ENCODE measurements at regions not wholly inside any gene's neighbourhood (a gene's known extent, or its start where the extent isn't known, plus 50 kb on each side); places are given as distances from the start of the nearest gene placed in this dataset.
A peak's percentile ranks its signal among the peaks of the same experiment; 100 is the strongest.
"Not testable (repeated sequence)": the region's sequence is repeated elsewhere in the genome, so short reads cannot be mapped to it uniquely, and the experiment has no call there.

DNA sequence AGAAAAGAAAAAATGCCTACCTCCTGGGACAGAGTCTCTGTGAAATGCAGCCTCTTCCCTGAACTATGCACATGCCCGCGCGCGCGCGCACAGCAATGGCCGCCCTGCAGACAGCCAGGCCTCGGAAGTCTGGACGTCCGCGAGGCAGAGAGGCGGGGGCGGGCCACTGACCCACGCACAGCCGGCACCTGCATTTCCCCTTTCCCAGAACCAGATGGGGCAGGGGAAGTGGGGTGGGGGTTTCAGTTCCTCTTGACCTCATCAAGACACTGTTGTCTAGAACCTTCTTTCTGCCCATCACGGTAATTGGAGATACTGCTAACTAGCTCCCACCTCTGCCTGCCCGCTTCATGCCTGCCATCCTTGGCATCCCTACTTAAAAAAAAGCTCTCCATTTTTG is 5435.0 kb upstream of the TPTE start:
- not testable (repeated sequence) for H3K9me3 ChIP-seq (ENCODE audit: control insufficient read depth, low read length); H3K4me1 ChIP-seq (ENCODE audit: control insufficient read depth, insufficient read depth, low read length, poor library complexity, severe bottlenecking); H3K36me3 ChIP-seq (ENCODE audit: control insufficient read depth, insufficient read depth, low read length); DNase-seq; H3K27me3 ChIP-seq (replicated peaks; ENCODE audit: control insufficient read depth, insufficient read depth, low read length, poor library complexity, severe bottlenecking); H3K27ac ChIP-seq (ENCODE audit: insufficient read depth, low read length, poor library complexity, severe bottlenecking); H3K4me3 ChIP-seq (ENCODE audit: insufficient read depth, low read depth, low read length, poor library complexity, severe bottlenecking)

DNA sequence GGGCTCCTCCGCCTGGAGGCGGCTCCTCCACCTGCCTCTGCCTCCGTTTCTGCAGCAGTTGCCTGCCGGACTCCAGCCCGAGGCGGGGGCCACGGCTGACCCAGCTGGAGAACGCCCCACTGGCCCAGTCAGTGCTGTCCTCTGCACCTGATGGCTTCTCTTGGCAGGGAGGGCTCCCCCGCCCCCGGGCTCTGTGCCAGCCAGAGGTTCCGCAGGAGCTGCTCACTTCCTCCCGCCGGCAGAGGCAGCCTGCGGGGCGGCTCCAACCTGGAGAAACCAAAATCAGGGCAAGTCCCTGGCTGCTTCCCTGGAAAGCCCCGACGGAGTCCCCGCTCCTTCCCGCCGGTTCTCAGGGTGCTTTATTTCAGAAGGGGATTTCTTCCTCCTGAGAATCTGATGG is 5432.6 kb upstream of the TPTE start:
- not testable (repeated sequence) for H3K27me3 ChIP-seq (replicated peaks; ENCODE audit: control insufficient read depth, insufficient read depth, low read length, poor library complexity, severe bottlenecking); DNase-seq; H3K36me3 ChIP-seq (ENCODE audit: control insufficient read depth, insufficient read depth, low read length); H3K4me3 ChIP-seq (ENCODE audit: insufficient read depth, low read depth, low read length, poor library complexity, severe bottlenecking); H3K27ac ChIP-seq (ENCODE audit: insufficient read depth, low read length, poor library complexity, severe bottlenecking); H3K9me3 ChIP-seq (ENCODE audit: control insufficient read depth, low read length); H3K4me1 ChIP-seq (ENCODE audit: control insufficient read depth, insufficient read depth, low read length, poor library complexity, severe bottlenecking)

DNA sequence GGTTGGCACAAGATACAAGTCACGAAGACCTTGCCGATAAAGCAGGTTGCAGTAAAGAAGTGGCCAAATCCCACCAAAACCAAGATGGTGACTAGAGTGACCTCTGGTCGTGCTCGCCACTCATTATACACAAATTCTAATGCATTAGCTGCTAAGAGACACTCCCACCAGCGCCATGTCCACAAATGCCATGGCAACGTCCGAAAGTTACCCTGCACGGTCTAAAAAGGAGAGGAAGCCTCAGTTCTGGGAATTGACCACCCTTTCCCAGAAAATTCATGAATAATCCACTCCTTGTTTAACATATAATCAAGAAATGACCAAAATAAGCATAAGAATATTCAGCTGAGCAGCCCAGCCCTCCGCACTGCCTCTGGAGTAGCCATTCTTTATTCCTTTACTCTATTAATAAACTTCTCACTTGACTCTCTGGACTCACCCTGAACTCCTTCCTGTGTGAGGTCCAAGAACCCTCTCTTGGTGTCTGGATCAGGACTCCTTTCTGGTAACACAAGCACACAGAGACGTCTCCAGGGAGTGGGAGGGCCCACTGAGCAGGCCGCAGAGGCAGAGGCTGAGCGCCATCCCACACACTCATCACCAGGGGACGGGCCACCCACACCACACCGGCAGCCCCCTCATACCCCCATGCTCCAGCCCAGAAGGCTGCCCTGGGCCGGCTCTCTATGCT is 5431.8 kb upstream of the TPTE start:
- not testable (repeated sequence) for H3K9me3 ChIP-seq (ENCODE audit: control insufficient read depth, low read length); H3K36me3 ChIP-seq (ENCODE audit: control insufficient read depth, insufficient read depth, low read length); DNase-seq; H3K27ac ChIP-seq (ENCODE audit: insufficient read depth, low read length, poor library complexity, severe bottlenecking); H3K27me3 ChIP-seq (replicated peaks; ENCODE audit: control insufficient read depth, insufficient read depth, low read length, poor library complexity, severe bottlenecking); H3K4me3 ChIP-seq (ENCODE audit: insufficient read depth, low read depth, low read length, poor library complexity, severe bottlenecking); H3K4me1 ChIP-seq (ENCODE audit: control insufficient read depth, insufficient read depth, low read length, poor library complexity, severe bottlenecking)

DNA sequence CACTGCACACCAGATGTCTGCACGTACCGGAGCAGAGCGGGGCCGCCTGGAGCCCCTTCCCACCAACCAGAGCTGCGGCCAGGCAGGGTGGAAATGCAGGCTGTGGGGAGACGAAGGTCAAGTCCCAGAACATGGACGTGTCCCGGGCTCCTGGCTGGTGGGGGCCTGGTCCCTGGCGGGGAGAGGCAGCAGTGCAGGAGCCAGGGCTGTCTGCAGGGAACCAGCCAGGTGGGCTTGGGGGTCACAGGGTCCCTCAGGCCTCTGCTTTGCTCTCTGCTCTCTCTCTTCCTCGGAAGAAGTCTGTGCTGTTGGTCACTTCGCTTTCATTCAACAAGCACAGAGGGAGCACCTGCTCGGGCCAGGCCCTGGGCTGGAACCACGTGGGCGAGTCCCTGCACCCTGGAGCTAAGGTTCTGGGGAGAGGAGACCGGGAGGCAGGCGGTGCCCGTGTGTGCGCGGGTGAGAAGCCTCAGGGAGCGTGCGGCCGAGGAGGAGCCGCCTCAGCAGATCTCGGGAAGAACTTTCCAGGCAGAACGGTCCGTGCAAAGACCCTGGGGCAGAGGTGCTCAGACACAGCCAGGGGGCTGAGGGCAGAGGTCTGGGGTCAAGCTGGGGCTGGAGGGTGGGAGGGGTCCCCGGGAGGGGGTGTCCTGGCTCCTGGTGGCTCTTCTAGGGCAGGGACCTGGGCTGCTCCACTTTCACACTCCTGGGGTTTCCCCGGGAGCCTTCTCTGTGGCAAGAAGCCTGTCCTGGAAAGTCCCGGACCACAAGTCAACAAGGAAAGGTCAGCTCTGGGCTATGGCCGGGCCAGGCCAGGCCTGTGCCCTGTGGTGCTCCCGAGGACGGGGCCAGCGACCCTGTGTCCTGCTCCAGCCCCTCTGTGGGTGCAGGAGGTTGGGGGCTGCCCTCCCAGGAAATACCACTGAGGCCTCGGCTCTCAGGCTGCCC is 5431.0 kb upstream of the TPTE start:
- not testable (repeated sequence) for DNase-seq; H3K27ac ChIP-seq (ENCODE audit: insufficient read depth, low read length, poor library complexity, severe bottlenecking); H3K27me3 ChIP-seq (replicated peaks; ENCODE audit: control insufficient read depth, insufficient read depth, low read length, poor library complexity, severe bottlenecking); H3K9me3 ChIP-seq (ENCODE audit: control insufficient read depth, low read length); H3K4me3 ChIP-seq (ENCODE audit: insufficient read depth, low read depth, low read length, poor library complexity, severe bottlenecking); H3K36me3 ChIP-seq (ENCODE audit: control insufficient read depth, insufficient read depth, low read length); H3K4me1 ChIP-seq (ENCODE audit: control insufficient read depth, insufficient read depth, low read length, poor library complexity, severe bottlenecking)

DNA sequence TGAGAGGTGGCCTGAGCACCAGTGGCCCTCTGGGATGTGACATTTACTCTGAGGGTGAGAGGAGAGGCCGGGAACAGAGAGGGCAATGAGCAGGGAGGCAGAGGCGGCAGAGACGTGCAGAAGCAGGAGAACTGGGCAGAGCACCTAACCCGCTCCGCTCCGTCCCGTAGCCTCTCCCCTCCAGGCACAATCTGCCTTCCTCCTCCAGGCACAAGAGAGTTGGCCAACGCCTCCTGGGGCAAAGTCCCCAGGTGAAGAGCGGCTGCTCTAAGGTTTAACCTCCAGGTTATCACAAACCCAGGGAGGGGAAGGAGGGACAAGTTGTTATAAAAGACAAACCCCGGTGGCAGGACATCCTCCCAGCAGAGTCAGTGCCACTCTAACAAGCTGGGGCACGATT is 5430.1 kb upstream of the TPTE start:
- not testable (repeated sequence) for H3K9me3 ChIP-seq (ENCODE audit: control insufficient read depth, low read length); H3K4me3 ChIP-seq (ENCODE audit: insufficient read depth, low read depth, low read length, poor library complexity, severe bottlenecking); DNase-seq; H3K36me3 ChIP-seq (ENCODE audit: control insufficient read depth, insufficient read depth, low read length); H3K27me3 ChIP-seq (replicated peaks; ENCODE audit: control insufficient read depth, insufficient read depth, low read length, poor library complexity, severe bottlenecking); H3K4me1 ChIP-seq (ENCODE audit: control insufficient read depth, insufficient read depth, low read length, poor library complexity, severe bottlenecking); H3K27ac ChIP-seq (ENCODE audit: insufficient read depth, low read length, poor library complexity, severe bottlenecking)

DNA sequence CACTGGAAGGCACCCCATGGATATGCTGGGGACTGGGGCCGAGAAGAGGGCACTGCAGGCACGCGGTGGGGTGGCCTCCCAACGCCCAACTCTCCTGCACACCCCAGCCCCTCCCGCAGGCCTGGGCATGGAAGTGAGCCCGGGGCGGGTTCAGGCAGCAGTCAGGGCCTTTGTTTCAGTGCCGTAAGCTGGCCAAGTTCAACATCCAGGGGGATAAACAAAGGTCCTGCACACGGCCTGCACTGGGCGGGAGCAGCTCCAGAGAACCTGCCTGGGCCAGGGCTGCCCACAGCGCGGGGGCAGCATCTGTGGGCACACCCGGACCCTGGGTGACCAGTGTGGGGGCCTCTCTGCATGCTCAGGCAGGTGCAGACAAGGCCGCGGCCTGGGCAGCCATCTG is 5425.8 kb upstream of the TPTE start:
- H3K27ac ChIP-seq (ENCODE audit: insufficient read depth, low read length, poor library complexity, severe bottlenecking); DNase-seq; H3K4me3 ChIP-seq (ENCODE audit: insufficient read depth, low read depth, low read length, poor library complexity, severe bottlenecking); H3K9me3 ChIP-seq (ENCODE audit: control insufficient read depth, low read length); H3K36me3 ChIP-seq (ENCODE audit: control insufficient read depth, insufficient read depth, low read length); H3K27me3 ChIP-seq (replicated peaks; ENCODE audit: control insufficient read depth, insufficient read depth, low read length, poor library complexity, severe bottlenecking); H3K4me1 ChIP-seq (ENCODE audit: control insufficient read depth, insufficient read depth, low read length, poor library complexity, severe bottlenecking): not testable (repeated sequence)

DNA sequence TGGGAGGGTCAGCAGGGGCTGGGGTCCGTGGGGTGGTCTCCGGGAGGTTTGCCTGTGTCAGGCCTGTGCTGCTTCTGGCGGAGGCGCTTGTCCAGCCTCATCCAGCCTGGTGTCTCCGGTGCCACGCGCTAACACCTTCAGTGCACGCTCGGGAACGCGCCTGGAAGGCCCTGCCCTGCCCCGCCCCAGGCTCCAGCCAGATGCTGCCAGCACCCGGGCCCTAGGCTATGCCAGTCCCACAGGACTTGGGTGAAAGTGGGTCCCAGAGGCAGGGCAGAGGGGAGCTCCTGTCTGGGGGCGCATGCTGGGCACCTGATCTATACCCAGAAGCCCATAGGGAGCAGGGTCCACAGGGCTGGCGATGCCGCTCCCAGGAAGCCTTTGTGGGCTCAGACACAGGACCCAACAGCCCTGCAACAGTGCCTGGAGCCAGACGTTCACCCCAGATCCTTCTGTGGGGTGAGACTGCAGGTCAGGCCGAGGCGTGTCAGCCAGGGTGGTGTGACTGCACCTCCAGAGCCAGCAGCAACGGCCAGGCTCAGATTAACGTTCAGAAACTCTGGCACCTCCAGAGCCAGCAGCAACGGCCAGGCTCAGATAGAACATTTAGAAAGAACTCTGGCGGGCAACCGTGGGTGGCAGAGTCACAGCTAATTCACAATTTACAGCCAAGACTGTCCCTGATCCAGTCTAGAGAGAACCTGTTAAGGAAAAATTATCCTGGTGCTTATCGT is 5423.2 kb upstream of the TPTE start:
- not testable (repeated sequence) for DNase-seq; H3K9me3 ChIP-seq (ENCODE audit: control insufficient read depth, low read length)

DNA sequence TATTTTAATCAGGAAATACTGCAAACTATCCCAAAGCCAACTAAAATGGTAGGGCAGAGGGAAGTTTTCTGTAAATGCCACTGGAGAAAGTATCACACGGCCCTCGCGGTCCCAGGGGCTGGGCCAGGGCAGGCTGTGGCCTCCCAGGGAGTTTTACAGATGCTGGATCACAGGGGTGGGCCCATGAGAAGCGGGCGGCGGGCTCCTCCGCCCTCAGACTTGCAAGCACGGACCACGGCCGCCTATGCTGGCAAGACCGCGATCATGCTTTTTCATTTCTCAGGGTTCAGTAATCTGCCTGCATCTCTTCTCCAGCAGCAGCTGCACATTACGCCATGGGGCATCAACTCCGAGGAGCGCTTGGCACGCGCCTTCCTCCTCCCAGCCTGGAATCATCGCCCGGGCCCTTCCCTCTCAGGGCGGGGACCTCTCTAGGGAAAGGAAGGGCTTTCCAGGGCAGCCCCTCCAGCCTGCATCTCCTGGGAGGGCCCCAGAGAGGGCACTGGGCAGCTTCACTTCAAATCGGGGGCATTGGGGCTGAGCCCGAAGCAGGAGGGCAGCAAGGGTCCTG is 5420.7 kb upstream of the TPTE start:
- H3K9me3 ChIP-seq (ENCODE audit: control insufficient read depth, low read length); H3K27ac ChIP-seq (ENCODE audit: insufficient read depth, low read length, poor library complexity, severe bottlenecking); H3K36me3 ChIP-seq (ENCODE audit: control insufficient read depth, insufficient read depth, low read length); H3K27me3 ChIP-seq (replicated peaks; ENCODE audit: control insufficient read depth, insufficient read depth, low read length, poor library complexity, severe bottlenecking); DNase-seq; H3K4me3 ChIP-seq (ENCODE audit: insufficient read depth, low read depth, low read length, poor library complexity, severe bottlenecking); H3K4me1 ChIP-seq (ENCODE audit: control insufficient read depth, insufficient read depth, low read length, poor library complexity, severe bottlenecking): not testable (repeated sequence)

More for the DNA sequence above, 5423.2 kb upstream of the TPTE start:
- not testable (repeated sequence) for H3K27me3 ChIP-seq (replicated peaks; ENCODE audit: control insufficient read depth, insufficient read depth, low read length, poor library complexity, severe bottlenecking); H3K4me1 ChIP-seq (ENCODE audit: control insufficient read depth, insufficient read depth, low read length, poor library complexity, severe bottlenecking); H3K4me3 ChIP-seq (ENCODE audit: insufficient read depth, low read depth, low read length, poor library complexity, severe bottlenecking); H3K36me3 ChIP-seq (ENCODE audit: control insufficient read depth, insufficient read depth, low read length); H3K27ac ChIP-seq (ENCODE audit: insufficient read depth, low read length, poor library complexity, severe bottlenecking)

DNA sequence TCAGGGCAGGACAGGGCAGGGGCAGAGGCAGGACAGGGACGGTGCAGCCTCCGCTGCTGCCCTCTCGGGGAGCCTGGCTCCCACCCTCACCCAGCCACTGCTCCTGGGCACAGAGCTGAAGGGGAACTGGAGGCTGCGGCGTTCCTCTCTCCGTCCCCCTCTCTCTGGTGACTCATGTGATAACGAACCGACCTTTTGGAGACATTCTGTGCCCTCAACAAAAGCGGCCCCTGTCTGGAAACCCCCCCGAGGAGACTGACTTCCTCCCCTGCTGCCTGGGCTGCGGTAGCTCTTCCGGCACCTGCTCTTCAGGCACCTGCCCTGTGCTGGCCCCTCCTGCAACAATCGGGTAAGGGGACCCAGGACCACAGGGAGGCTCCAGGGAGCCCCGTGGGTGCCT is 5419.6 kb upstream of the TPTE start:
- not testable (repeated sequence) for H3K4me1 ChIP-seq (ENCODE audit: control insufficient read depth, insufficient read depth, low read length, poor library complexity, severe bottlenecking); H3K4me3 ChIP-seq (ENCODE audit: insufficient read depth, low read depth, low read length, poor library complexity, severe bottlenecking); H3K27me3 ChIP-seq (replicated peaks; ENCODE audit: control insufficient read depth, insufficient read depth, low read length, poor library complexity, severe bottlenecking); H3K36me3 ChIP-seq (ENCODE audit: control insufficient read depth, insufficient read depth, low read length); H3K27ac ChIP-seq (ENCODE audit: insufficient read depth, low read length, poor library complexity, severe bottlenecking); H3K9me3 ChIP-seq (ENCODE audit: control insufficient read depth, low read length)
- DNase-seq = peak; percentile 74 to 78 (median 75)

Data from effector memory CD4-positive, alpha-beta T cell (primary cell).